Astrocyte of the cerebellum (primary cell): ENCODE measurements at regions not wholly inside any gene's neighbourhood (a gene's known extent, or its start where the extent isn't known, plus 50 kb on each side); places are given as distances from the start of the nearest gene placed in this dataset.
"Not testable (repeated sequence)": the region's sequence is repeated elsewhere in the genome, so short reads cannot be mapped to it uniquely, and the experiment has no call there.

Experiments used
- DNase-seq: peaks from one replicate; pipeline ENCODE4 v3.0.0-alpha.2; 2011; ENCODE audit warnings: low read depth
- H3K4me3 ChIP-seq: 2 replicates; pipeline ENCODE4 v1.5.1; 2011; ENCODE audit warnings: mild to moderate bottlenecking, low read depth, low read length, moderate library complexity
- CTCF ChIP-seq: IDR thresholded peaks from 2 replicates; pipeline ENCODE4 v1.5.1; 2012; ENCODE audit warnings: low read length, low read depth, moderate library complexity, mild to moderate bottlenecking; ENCODE audit errors: missing control alignments
- in situ Hi-C: cut with HindIII; loops from 2 replicates; pipeline ENCODE4 v1.10.0; 2017; ENCODE audit warnings: low sequenced_read_pairs

- in situ Hi-C loops = no loop called here
- no peak for DNase-seq
- no peak for TF ChIP-seq CTCF
- H3K4me3 ChIP-seq = no peak overlapping the region
These were observed 95.1 kb downstream of the RPAP3 start for GRCh38 chr12:47610686-47611252.

DNA sequence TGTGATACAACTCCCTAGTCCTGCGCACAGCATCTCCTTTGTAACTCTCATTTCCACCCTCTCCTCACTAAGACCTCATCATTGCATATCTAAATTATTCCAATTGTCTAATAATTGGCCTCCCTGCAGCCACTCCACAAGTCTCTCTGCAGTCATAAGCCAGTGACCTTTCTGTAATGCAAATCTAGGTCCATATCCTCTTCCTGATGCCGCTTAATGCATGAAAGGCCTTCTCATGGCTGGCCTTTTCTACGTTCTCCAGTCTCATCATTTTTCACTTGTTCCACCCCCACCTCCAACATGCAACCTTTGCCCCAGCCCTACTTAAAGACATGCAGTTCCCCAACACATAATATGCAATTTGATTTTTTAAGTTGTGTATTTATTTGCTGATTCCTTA is 96.0 kb downstream of the RPAP3 start:
- no peak for TF ChIP-seq CTCF
- in situ Hi-C loops = no loop called here
- H3K4me3 ChIP-seq = no peak overlapping the region
- DNase-seq = no peak

- in situ Hi-C loops, H3K4me3 ChIP-seq, DNase-seq: not testable (repeated sequence)
These were observed 97.2 kb downstream of the RPAP3 start for GRCh38 chr12:47608671-47609070.

GRCh38 chr12:47604221-47604873 is 101.5 kb downstream of the RPAP3 start:
- H3K4me3 ChIP-seq = no peak overlapping the region
- in situ Hi-C loops = no loop called here
- TF ChIP-seq CTCF = no peak
- no peak for DNase-seq

DNA sequence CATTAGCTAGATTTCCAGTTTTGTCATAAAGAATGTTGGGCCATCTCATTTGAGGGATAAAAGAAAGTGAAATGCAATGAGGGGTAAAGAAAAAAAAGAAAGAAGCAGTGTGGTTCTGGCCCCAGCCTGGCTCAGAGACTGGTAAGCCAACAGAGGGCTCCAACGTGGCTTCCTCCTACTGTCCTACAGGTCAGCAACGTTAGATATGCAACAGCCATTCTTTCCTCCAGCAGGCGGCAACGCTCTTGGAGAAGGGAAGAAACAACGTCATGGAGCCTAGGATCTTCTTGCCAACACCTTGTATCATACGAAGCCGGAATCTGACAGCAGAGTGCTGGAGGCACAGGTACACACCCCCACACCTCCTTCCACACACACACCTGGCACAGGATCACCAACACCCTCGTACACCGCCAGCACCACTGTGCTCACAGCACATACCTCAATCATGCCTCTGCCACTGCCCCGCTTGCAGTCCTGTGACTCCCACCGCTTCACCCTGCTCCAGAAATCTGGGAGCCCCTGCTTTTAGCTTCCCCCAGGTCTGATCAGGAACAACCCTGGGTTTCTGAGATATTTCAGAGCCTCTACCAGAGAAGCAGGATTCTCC is 102.8 kb downstream of the RPAP3 start:
- no peak for TF ChIP-seq CTCF
- H3K4me3 ChIP-seq = no peak overlapping the region
- in situ Hi-C loops = no loop called here
- no peak for DNase-seq

GRCh38 chr12:47602325-47602724 is 103.5 kb downstream of the RPAP3 start:
- no peak overlapping the region for H3K4me3 ChIP-seq
- in situ Hi-C loops = no loop called here
- no peak for DNase-seq
- no peak for TF ChIP-seq CTCF

DNA sequence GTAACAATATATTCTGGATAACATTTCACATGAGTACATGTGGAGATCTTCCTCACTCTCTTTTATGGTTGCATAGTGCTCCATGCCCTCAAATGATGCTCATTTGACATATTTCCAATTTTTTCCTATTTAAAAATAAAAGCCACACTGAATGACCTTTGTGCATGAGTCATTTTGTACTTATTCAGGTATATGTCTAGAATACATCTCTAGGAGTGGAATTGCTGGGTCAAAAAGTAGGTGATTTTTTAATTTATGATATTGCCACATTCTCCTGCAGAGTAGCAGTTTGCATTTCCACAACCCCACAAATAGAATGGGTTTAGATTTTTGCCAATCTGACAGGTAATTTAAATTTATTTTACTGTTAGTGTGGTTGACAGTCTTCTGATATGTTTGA is 104.8 kb downstream of the RPAP3 start:
- no peak for TF ChIP-seq CTCF
- no peak overlapping the region for H3K4me3 ChIP-seq
- DNase-seq = no peak
- in situ Hi-C loops = no loop called here
